Islet precursor cell (in vitro differentiated cells): ENCODE measurements at regions not wholly inside any gene's neighbourhood (a gene's known extent, or its start where the extent isn't known, plus 50 kb on each side); places are given as distances from the start of the nearest gene placed in this dataset.

ENCODE experiments used
- DNase-seq: peaks from one replicate; pipeline ENCODE4 v3.0.0-alpha.2; 2018

- no peak for DNase-seq
Measured at GRCh38 chr4:24720436-24720835, 74.9 kb upstream of the SOD3 start.

- DNase-seq = no peak
Measured at GRCh38 chr4:24720979-24721378, 74.4 kb upstream of the SOD3 start.

GRCh38 chr4:24722026-24722568, 73.3 kb upstream of the SOD3 start:
- DNase-seq = no peak

GRCh38 chr4:24727390-24728224, 67.8 kb upstream of the SOD3 start:
- no peak for DNase-seq

GRCh38 chr4:24729119-24729730, 66.1 kb upstream of the SOD3 start:
- no peak for DNase-seq

- DNase-seq = no peak
Measured at GRCh38 chr4:24730256-24731001, 64.9 kb upstream of the SOD3 start.

GRCh38 chr4:24731448-24731847, 63.9 kb upstream of the SOD3 start:
- no peak for DNase-seq

GRCh38 chr4:24734511-24734910, 60.9 kb upstream of the SOD3 start:
- no peak for DNase-seq

GRCh38 chr4:24736066-24736465, 59.3 kb upstream of the SOD3 start:
- DNase-seq = no peak

GRCh38 chr4:24741910-24742309, 53.5 kb upstream of the SOD3 start:
- no peak for DNase-seq

- DNase-seq = no peak
Measured at GRCh38 chr4:24742335-24742734, 53.0 kb upstream of the SOD3 start.

- DNase-seq = no peak
Measured at GRCh38 chr4:24742773-24743172, 52.6 kb upstream of the SOD3 start.

GRCh38 chr4:24743206-24743605, 52.2 kb upstream of the SOD3 start:
- no peak for DNase-seq

GRCh38 chr4:24743927-24744326, 51.4 kb upstream of the SOD3 start:
- DNase-seq = peak; percentile 77

GRCh38 chr4:24745172-24745895, 50.0 kb upstream of the SOD3 start:
- DNase-seq = no peak
